H1 (cell line): ENCODE measurements at regions not wholly inside any gene's neighbourhood (a gene's known extent, or its start where the extent isn't known, plus 50 kb on each side); places are given as distances from the start of the nearest gene placed in this dataset.

Experiments used
- CTCF ChIA-PET: fragments of 300-600 bp; sonication (Branson Sonifier 250); formaldehyde crosslinking; loops from one replicate; lab custom pipeline; 2021; ENCODE audit not compliant: partially characterized antibody; lab: Charles Lee
- POLR2A ChIA-PET: fragments of 300-600 bp; sonication (Branson Sonifier 250); formaldehyde crosslinking; loops from one replicate; lab custom pipeline; 2021; ENCODE audit warnings: inconsistent platforms; ENCODE audit not compliant: partially characterized antibody; lab: Charles Lee
- DNase-seq, 2 experiments: peaks; one replicate each; pipeline versions ENCODE4 v3.0.0 to v3.0.0-alpha.2; 2010 to 2022; ENCODE audit warnings: low spot score in 2 of 2, low read depth in 1 of 2, mixed read lengths in 1 of 2
- FAIRE-seq: peaks from 2 replicates; lab custom pipeline; 2011; peaks lifted over from hg19 to GRCh38; lab: Jason Lieb, UNC
- H2AFZ ChIP-seq: 2 replicates; pipeline ENCODE4 v1.8.1; 2012; ENCODE audit warnings: low read length, inconsistent platforms
- H2AK5ac ChIP-seq: 2 replicates; pipeline ENCODE4 v1.6.1; 2013; ENCODE audit warnings: low read depth, low read length
- H2BK120ac ChIP-seq: replicated peaks from 2 replicates; pipeline ENCODE3; 2013; ENCODE audit warnings: low read depth, low read length, inconsistent platforms
- H2BK12ac ChIP-seq: 2 replicates; pipeline ENCODE4 v1.6.1; 2013; ENCODE audit warnings: low read depth, low read length
- H2BK15ac ChIP-seq: 2 replicates; pipeline ENCODE4 v1.6.1; 2013; ENCODE audit warnings: low read length
- H2BK20ac ChIP-seq: 2 replicates; pipeline ENCODE4 v1.6.1; 2013; ENCODE audit warnings: low read length
- H2BK5ac ChIP-seq: 2 replicates; pipeline ENCODE4 v1.6.1; 2013; ENCODE audit warnings: low read depth, low read length
- H3K14ac ChIP-seq: 2 replicates; pipeline ENCODE4 v1.6.1; 2013; ENCODE audit warnings: inconsistent platforms; ENCODE audit not compliant: insufficient read length
- H3K18ac ChIP-seq: 2 replicates; pipeline ENCODE4 v1.6.1; 2013; ENCODE audit warnings: low read length; ENCODE audit errors: extremely low read depth
- H3K23ac ChIP-seq: 2 replicates; pipeline ENCODE4 v1.6.1; 2013; ENCODE audit warnings: inconsistent platforms; ENCODE audit not compliant: insufficient read length
- H3K23me2 ChIP-seq: 2 replicates; pipeline ENCODE4 v1.6.1; 2013; ENCODE audit warnings: low read depth, low read length
- H3K27ac ChIP-seq: 2 replicates; pipeline ENCODE4 v1.6.1; 2011; ENCODE audit warnings: low read depth, low read length, inconsistent platforms
- H3K27me3 ChIP-seq, 4 experiments: replicated peaks in 1 of 4; 1 replicate in 1 of 4; 2 replicates in 3 of 4; pipeline versions ENCODE4 v1.6.1 to v1.8.1; 2011 to 2013; ENCODE audit warnings: low read length in 3 of 4, mild to moderate bottlenecking in 3 of 4, inconsistent platforms in 2 of 4, mixed read lengths in 2 of 4, moderate library complexity in 1 of 4; ENCODE audit not compliant: control insufficient read depth in 3 of 4, insufficient read depth in 3 of 4; ENCODE audit errors: extremely low read depth in 1 of 4
- H3K36me3 ChIP-seq, 4 experiments: 2 replicates each; pipeline versions ENCODE4 v1.6.1 to v1.8.1; 2011 to 2013; ENCODE audit warnings: mild to moderate bottlenecking in 4 of 4, low read length in 3 of 4, moderate library complexity in 2 of 4, control low read depth in 1 of 4, inconsistent platforms in 1 of 4; ENCODE audit not compliant: insufficient read depth in 4 of 4, control insufficient read depth in 2 of 4
- H3K4ac ChIP-seq: replicated peaks from 2 replicates; pipeline ENCODE3; 2013; ENCODE audit warnings: low read length, low read depth, mixed read lengths, inconsistent platforms; ENCODE audit not compliant: insufficient read length
- H3K4me1 ChIP-seq, 4 experiments: replicated peaks in 1 of 4; 1 replicate in 1 of 4; 2 replicates in 3 of 4; pipeline versions ENCODE4 v1.6.1 to v1.8.1; 2011 to 2013; ENCODE audit warnings: low read length in 3 of 4, inconsistent platforms in 2 of 4, mixed read lengths in 1 of 4; ENCODE audit not compliant: insufficient read depth in 4 of 4, control insufficient read depth in 3 of 4
- H3K4me2 ChIP-seq, 2 experiments: 2 replicates each; pipeline versions ENCODE4 v1.6.1 to v1.8.1; 2011 to 2013; ENCODE audit warnings: low read depth in 2 of 2, low read length in 2 of 2, control low read depth in 1 of 2, inconsistent platforms in 1 of 2, mild to moderate bottlenecking in 1 of 2; ENCODE audit not compliant: insufficient read depth in 1 of 2
- H3K4me3 ChIP-seq, 4 experiments: fragments of 200-600, 300-600 bp in 1 of 4; sonication (generic), shearing (Covaris generic), sonication (Bioruptor Twin) in 1 of 4; 2 replicates each; pipeline versions ENCODE4 v1.5.1 to v1.8.1; 2011 to 2016; ENCODE audit warnings: low read length in 4 of 4, low read depth in 3 of 4, control low read depth in 2 of 4, inconsistent platforms in 2 of 4, mild to moderate bottlenecking in 2 of 4, mixed read lengths in 1 of 4, moderate library complexity in 1 of 4; ENCODE audit not compliant: insufficient read depth in 2 of 4; ENCODE audit errors: extremely low read depth in 1 of 4
- H3K56ac ChIP-seq: replicated peaks from 2 replicates; pipeline ENCODE3; 2013; ENCODE audit warnings: low read depth, mild to moderate bottlenecking, mixed read lengths, low read length, inconsistent platforms; ENCODE audit not compliant: insufficient read length
- H3K79me1 ChIP-seq: 2 replicates; pipeline ENCODE4 v1.6.1; 2013; ENCODE audit warnings: low read depth, low read length, control low read depth
- H3K79me2 ChIP-seq, 2 experiments: 2 replicates each; pipeline versions ENCODE4 v1.6.1 to v1.8.1; 2012 to 2013; ENCODE audit warnings: low read length in 2 of 2, mild to moderate bottlenecking in 2 of 2, inconsistent platforms in 1 of 2; ENCODE audit not compliant: insufficient read depth in 2 of 2, control insufficient read depth in 1 of 2
- H3K9ac ChIP-seq, 4 experiments: replicated peaks in 1 of 4; 1 replicate in 1 of 4; 2 replicates in 3 of 4; pipeline versions ENCODE4 v1.6.1 to v1.8.1; 2011 to 2013; ENCODE audit warnings: low read depth in 3 of 4, low read length in 3 of 4, control low read depth in 2 of 4, mild to moderate bottlenecking in 2 of 4, moderate library complexity in 2 of 4, inconsistent platforms in 1 of 4; ENCODE audit errors: extremely low read depth in 1 of 4
- H3K9me3 ChIP-seq, 2 experiments: 2 replicates each; pipeline versions ENCODE4 v1.6.1 to v1.8.1; 2012 to 2013; ENCODE audit warnings: mild to moderate bottlenecking in 2 of 2, moderate library complexity in 2 of 2, control low read depth in 1 of 2, inconsistent platforms in 1 of 2, low read depth in 1 of 2, low read length in 1 of 2, mixed read lengths in 1 of 2; ENCODE audit not compliant: insufficient read depth in 2 of 2
- H4K20me1 ChIP-seq, 2 experiments: replicated peaks in 1 of 2; 2 replicates each; pipeline versions ENCODE3 to v1.8.1; 2011 to 2013; ENCODE audit warnings: inconsistent platforms in 2 of 2, low read length in 2 of 2, mild to moderate bottlenecking in 1 of 2; ENCODE audit not compliant: insufficient read depth in 2 of 2, control insufficient read depth in 1 of 2
- H4K5ac ChIP-seq: 2 replicates; pipeline ENCODE4 v1.6.1; 2013; ENCODE audit warnings: low read length, low read depth, mixed read lengths, inconsistent platforms; ENCODE audit not compliant: insufficient read length
- H4K8ac ChIP-seq: 2 replicates; pipeline ENCODE4 v1.8.0; 2013; ENCODE audit warnings: mild to moderate bottlenecking, moderate library complexity, low read length, inconsistent platforms; ENCODE audit not compliant: insufficient read depth; ENCODE audit errors: extremely low read depth
- H4K91ac ChIP-seq: replicated peaks from 2 replicates; pipeline ENCODE3; 2013; ENCODE audit warnings: low read length, mixed read lengths, inconsistent platforms; ENCODE audit not compliant: insufficient read length
- CHD2 ChIP-seq: IDR thresholded peaks from 2 replicates; pipeline ENCODE4 v1.6.1; 2012; ENCODE audit warnings: low read length, improper control_type of control experiment
- EZH2 ChIP-seq: fragments of 200-600 bp; sonication (generic); IDR thresholded peaks from 2 replicates; pipeline ENCODE4 v1.7.1; 2012; ENCODE audit warnings: low read depth, mild to moderate bottlenecking, moderate library complexity, low read length, inconsistent platforms; ENCODE audit not compliant: severe bottlenecking
- FOSL1 ChIP-seq: IDR thresholded peaks from 2 replicates; pipeline ENCODE4 v1.6.1; 2011; ENCODE audit warnings: mild to moderate bottlenecking, low read depth, low read length, moderate library complexity; ENCODE audit not compliant: insufficient read depth
- SIRT6 ChIP-seq: IDR thresholded peaks from one replicate; pipeline ENCODE4 v1.7.1; 2012; ENCODE audit warnings: low read length, inconsistent platforms
- WGBS, 2 experiments: shearing (Covaris generic) in 1 of 2; methylation state at CpG; one replicate each; pipeline versions ENCODE4 v1.1.6 to v1.1.7; 2013 to 2015; ENCODE audit warnings: low lambda C conversion rate in 2 of 2, mixed read lengths in 2 of 2, inconsistent platforms in 1 of 2, low coverage in 1 of 2, missing lambda C conversion rate in 1 of 2; ENCODE audit not compliant: insufficient replicate concordance in 2 of 2, insufficient coverage in 1 of 2, insufficient read length in 1 of 2; ENCODE audit errors: extremely low coverage in 1 of 2, missing lambda C conversion rate in 1 of 2; 5-methylcytosine and 5-hydroxymethylcytosine counted together

DNA sequence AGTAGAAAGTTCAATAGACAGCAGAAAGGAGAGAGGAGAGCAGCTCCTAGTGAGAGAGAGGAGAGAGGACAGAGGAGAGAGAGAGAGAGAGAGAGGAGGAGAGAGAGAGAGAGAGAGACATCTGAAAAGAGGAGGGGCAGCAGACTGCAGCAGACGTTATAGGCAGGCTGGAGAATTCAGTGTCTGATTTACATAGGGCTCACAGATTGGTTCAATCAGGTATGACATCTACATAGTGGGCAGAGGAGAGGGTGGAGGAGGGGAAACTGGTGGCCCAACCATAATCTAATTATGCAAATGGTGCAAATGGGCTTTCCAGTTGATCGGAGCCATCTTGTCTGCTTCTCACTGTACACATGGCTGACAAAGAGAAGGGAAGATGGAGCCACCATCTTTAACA lies 221.3 kb upstream of the TRPC4 start:
- H3K4me3 ChIP-seq = no peak overlapping the region
- DNase-seq (no peak), FAIRE-seq (no peak)
- H3K79me1 ChIP-seq = no peaks in the 10 kb centered on the region
- no peak overlapping the region for H3K18ac ChIP-seq
- no peak overlapping the region for H2BK120ac ChIP-seq
- H3K4me2 ChIP-seq = no peak overlapping the region
- no peaks in the 10 kb centered on the region for H3K36me3 ChIP-seq
- no peaks in the 10 kb centered on the region for H3K4me1 ChIP-seq
- H3K27me3 ChIP-seq = no peaks in the 10 kb centered on the region
- no peak overlapping the region for H3K9ac ChIP-seq
- no peaks in the 10 kb centered on the region for H4K20me1 ChIP-seq
- no peak overlapping the region for H2AK5ac ChIP-seq
- POLR2A ChIA-PET = no interaction called here
- no peak overlapping the region for H3K4ac ChIP-seq
- H3K23me2 ChIP-seq = no peaks in the 10 kb centered on the region
- no peaks in the 10 kb centered on the region for H3K9me3 ChIP-seq
- TF ChIP-seq EZH2 = no peak
- no peak for TF ChIP-seq FOSL1
- TF ChIP-seq CHD2 = no peak
- TF ChIP-seq SIRT6 = no peak
- TF ChIP-seq, all 59 proteins: peak for 0
- Histone ChIP-seq H3K27ac (no peak overlapping the region), H3K14ac (no peak overlapping the region), H2BK15ac (no peak overlapping the region), H4K91ac (no peak overlapping the region), H4K8ac (no peak overlapping the region), H4K5ac (no peak overlapping the region), H2AFZ (no peak overlapping the region), H2BK12ac (no peak overlapping the region), H2BK20ac (no peak overlapping the region), H2BK5ac (no peak overlapping the region), H3K23ac (no peak overlapping the region), H3K79me2 (no peaks in the 10 kb centered on the region), H3K56ac (no peak overlapping the region)
- CTCF ChIA-PET = interaction anchor here (0.6 to 0.7 kb wide), 2 partner anchors 95 to 132 kb away, joined by 3 read pairs; no protein-coding TSS in a partner anchor
- 74% methylated on average over 2 of the region's 2 CpGs; no CpG with 5 or more reads in 1 of the 2 experiments for WGBS, 2 experiments
